CD4-positive, alpha-beta memory T cell (primary cell): ENCODE measurements at regions not wholly inside any gene's neighbourhood (a gene's known extent, or its start where the extent isn't known, plus 50 kb on each side); places are given as distances from the start of the nearest gene placed in this dataset.
A peak's percentile ranks its signal among the peaks of the same experiment; 100 is the strongest.

Experiments used
- CTCF ChIA-PET: fragments of 350-600 bp; sonication (Branson Sonifier 250); formaldehyde crosslinking; loops from one replicate; lab custom pipeline; 2021; ENCODE audit warnings: inconsistent platforms; ENCODE audit not compliant: partially characterized antibody; lab: Charles Lee
- POLR2A ChIA-PET: fragments of 350-600 bp; sonication (Branson Sonifier 250); formaldehyde crosslinking; loops from one replicate; lab custom pipeline; 2021; ENCODE audit not compliant: partially characterized antibody; lab: Charles Lee
- DNase-seq, 5 donors: peaks; one replicate each; pipeline versions ENCODE4 v3.0.0 to v3.0.0-alpha.2; 2020 to 2022; ENCODE audit warnings: mixed read lengths in 1 of 5
- H3K27ac ChIP-seq: one replicate; pipeline ENCODE4 v1.7.0; 2013; ENCODE audit warnings: low read depth, low read length
- H3K27me3 ChIP-seq: 2 replicates; pipeline ENCODE4 v1.7.0; 2013; ENCODE audit warnings: mild to moderate bottlenecking, low read length, moderate library complexity; ENCODE audit not compliant: insufficient read depth
- H3K36me3 ChIP-seq: 2 replicates; pipeline ENCODE4 v1.7.0; 2013; ENCODE audit warnings: mild to moderate bottlenecking, low read length, moderate library complexity; ENCODE audit not compliant: insufficient read depth
- H3K4me1 ChIP-seq: 2 replicates; pipeline ENCODE4 v1.7.0; 2013; ENCODE audit warnings: mild to moderate bottlenecking, low read length, moderate library complexity; ENCODE audit not compliant: insufficient read depth
- H3K4me3 ChIP-seq, 2 donors: one replicate each; pipeline ENCODE4 v1.7.0; 2013; ENCODE audit warnings: low read length in 2 of 2, mild to moderate bottlenecking in 1 of 2
- H3K9me3 ChIP-seq, 2 donors: one replicate each; pipeline ENCODE4 v1.7.0; 2013; ENCODE audit warnings: low read length in 2 of 2, control low read depth in 1 of 2; ENCODE audit not compliant: control insufficient read depth in 1 of 2
- H3K27ac Mint-ChIP-seq, 7 donors: one replicate each; pipeline ENCODE4 v1.8.0; 2020 to 2021; ENCODE audit warnings: mixed read lengths in 7 of 7, mild to moderate bottlenecking in 6 of 7, inconsistent platforms in 3 of 7, moderate library complexity in 3 of 7
- H3K27me3 Mint-ChIP-seq, 2 donors: one replicate each; pipeline ENCODE4 v1.8.0; 2020 to 2021; ENCODE audit warnings: mixed read lengths in 2 of 2
- H3K36me3 Mint-ChIP-seq, 2 donors: one replicate each; pipeline ENCODE4 v1.8.0; 2020 to 2021; ENCODE audit warnings: mixed read lengths in 2 of 2, inconsistent platforms in 1 of 2, mild to moderate bottlenecking in 1 of 2
- H3K4me1 Mint-ChIP-seq, 4 donors: one replicate each; pipeline ENCODE4 v1.8.0; 2020 to 2021; ENCODE audit warnings: mixed read lengths in 4 of 4, mild to moderate bottlenecking in 1 of 4
- H3K4me3 Mint-ChIP-seq, 8 donors: one replicate each; pipeline ENCODE4 v1.8.0; 2020 to 2021; ENCODE audit warnings: mixed read lengths in 8 of 8, mild to moderate bottlenecking in 7 of 8, moderate library complexity in 6 of 8, inconsistent platforms in 3 of 8
- H3K9me3 Mint-ChIP-seq, 8 donors: one replicate each; pipeline ENCODE4 v1.8.0; 2020 to 2021; ENCODE audit warnings: mixed read lengths in 8 of 8, mild to moderate bottlenecking in 5 of 8, inconsistent platforms in 3 of 8, moderate library complexity in 1 of 8
- intact Hi-C: fragments of 100-400 bp; cut with micrococcal nuclease; formaldehyde crosslinking; loops from one replicate; pipeline ENCODE4 v1.15.1; 2023

DNA sequence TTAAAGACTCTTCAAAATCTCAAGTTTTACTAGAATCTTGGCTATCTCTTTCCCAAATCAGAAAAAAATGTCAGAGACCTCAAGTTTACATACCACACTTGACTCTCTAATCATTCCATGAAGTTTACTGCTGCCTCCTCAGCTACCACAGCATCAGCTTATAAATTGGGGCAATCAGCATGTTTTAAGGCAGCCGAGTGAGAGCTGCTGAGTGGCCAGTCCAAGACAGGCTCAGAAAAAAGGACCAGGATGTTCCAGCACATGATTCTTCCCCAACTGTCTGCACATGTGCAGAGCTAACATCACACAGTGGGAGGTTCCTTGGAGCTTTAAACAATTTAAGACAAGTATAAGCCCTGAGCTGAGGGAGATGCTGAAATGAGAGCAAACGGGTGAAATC lies 140.6 kb upstream of the NUDT7 start:
- no peaks in the 10 kb centered on the region for H3K4me1 ChIP-seq
- no peaks in the 10 kb centered on the region for H3K9me3 Mint-ChIP-seq
- no peak overlapping the region for H3K27ac Mint-ChIP-seq
- no peaks in the 10 kb centered on the region for H3K4me1 Mint-ChIP-seq
- no peaks in the 10 kb centered on the region for H3K36me3 ChIP-seq
- no peak overlapping the region for H3K27ac ChIP-seq
- no peak overlapping the region for H3K4me3 ChIP-seq
- H3K9me3 ChIP-seq: no peaks in the 10 kb centered on the region
- no peak overlapping the region for H3K4me3 Mint-ChIP-seq
- no peaks in the 10 kb centered on the region for H3K27me3 ChIP-seq
- intact Hi-C loops: no loop called here
- no peak for DNase-seq
- H3K27me3 Mint-ChIP-seq: peaks cover 0 to 30% of the 10 kb centered on the region in 2 donors
- H3K36me3 Mint-ChIP-seq: no peaks in the 10 kb centered on the region
- ChIA-PET POLR2A (no interaction called here), CTCF (interaction anchor here (1.0 to 13.0 kb wide), 4 partner anchors 9 to 358 kb away, joined by 3 to 216 read pairs (median 23); no protein-coding TSS in a partner anchor)

DNA sequence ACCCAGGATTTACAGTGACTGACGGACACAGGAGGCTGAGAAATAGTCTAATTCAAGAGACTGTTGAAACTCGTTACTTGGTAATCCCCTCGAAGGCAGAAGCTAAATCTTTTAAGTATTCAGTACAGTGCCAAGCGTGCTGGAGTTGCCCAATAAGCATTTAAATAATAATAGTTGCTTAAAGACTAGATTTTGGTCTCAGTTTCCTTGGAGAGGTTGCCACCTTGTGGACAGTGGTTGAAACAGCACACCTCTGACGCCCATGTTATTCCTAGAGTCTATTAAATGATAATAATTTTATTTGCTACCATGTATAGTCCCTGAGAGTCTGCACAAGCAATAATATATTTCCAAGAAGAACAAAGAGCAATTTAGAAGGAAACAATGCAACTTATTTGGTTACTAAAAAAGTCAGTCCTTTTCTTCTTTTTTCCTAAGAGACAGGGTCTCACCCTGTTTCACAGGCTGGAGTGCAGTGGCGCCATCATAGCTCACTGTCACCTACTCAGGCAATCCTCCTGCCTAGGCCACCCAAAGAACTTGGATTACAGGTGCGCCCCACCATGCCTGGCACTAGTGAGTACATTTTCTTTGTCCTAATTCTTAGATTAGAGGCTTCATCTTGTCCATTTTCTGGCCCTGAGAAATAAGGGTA lies 138.0 kb upstream of the NUDT7 start:
- Histone ChIP-seq H3K4me1 (no peaks in the 10 kb centered on the region), H3K27me3 (no peaks in the 10 kb centered on the region), H3K36me3 (no peaks in the 10 kb centered on the region), H3K9me3 (no peaks in the 10 kb centered on the region), H3K4me3 (no peak overlapping the region), H3K27ac (no peak overlapping the region)
- Mint-ChIP-seq H3K27me3 (peaks cover 7 to 35% of the 10 kb centered on the region in 2 donors), H3K4me3 (no peak overlapping the region), H3K4me1 (no peaks in the 10 kb centered on the region), H3K36me3 (no peaks in the 10 kb centered on the region), H3K9me3 (no peaks in the 10 kb centered on the region), H3K27ac (no peak overlapping the region)
- intact Hi-C loops: loop anchor here (1.0 kb wide), 1 partner anchor 348 kb away; no protein-coding TSS in a partner anchor
- POLR2A ChIA-PET: no interaction called here
- CTCF ChIA-PET: interaction anchor here (1.0 to 13.0 kb wide), 10 partner anchors 11 to 442 kb away, joined by 3 to 216 read pairs (median 4); partner anchors contain the start of gene ADAMTS18
- peak in 4 of 5 donors; percentile 28 to 45 (median 34) for DNase-seq

DNA sequence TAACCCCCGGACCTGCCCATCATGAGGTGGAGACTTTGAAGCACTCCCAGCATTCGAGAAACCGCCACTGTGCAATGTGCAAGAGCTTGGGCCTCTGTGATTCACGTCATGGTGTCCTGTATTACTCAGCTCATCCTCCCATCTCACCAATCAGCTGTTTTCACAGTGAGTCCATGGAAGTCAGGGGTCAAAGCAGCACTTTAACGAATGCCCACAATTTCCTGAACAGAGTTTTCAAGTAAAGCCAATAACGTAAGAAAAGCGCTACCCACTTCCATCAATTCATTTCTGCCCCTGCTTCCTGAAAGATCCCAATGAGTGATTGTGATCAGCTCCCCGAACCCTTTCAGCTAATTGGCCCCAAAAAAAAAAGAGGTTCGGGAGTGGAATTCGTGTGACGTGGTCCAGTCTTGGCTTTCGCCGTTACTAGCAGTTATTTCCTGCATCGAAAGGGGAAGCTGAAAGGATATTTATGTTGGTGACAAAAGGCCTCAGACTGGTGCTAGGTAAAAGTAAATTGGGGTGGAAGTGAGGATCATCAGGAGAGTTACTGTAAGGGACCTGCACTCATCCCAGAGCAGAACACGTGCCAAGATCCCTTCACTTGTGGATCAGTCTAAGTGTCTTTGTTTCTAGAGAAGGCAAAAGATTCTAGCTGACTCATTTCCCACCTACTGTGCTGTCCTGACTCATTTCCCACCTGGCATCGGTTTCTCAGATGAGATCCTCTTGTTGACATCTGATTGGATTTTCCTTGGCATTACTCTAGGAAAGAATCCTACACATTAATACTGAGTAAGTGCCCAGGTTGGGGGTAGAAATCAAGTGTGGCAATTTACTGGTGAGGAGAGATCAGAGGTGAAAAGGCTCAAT lies 136.7 kb upstream of the NUDT7 start:
- H3K27me3 Mint-ChIP-seq: peaks cover 7 to 30% of the 10 kb centered on the region in 2 donors
- DNase-seq: no peak
- H3K4me3 Mint-ChIP-seq: no peak overlapping the region
- H3K9me3 Mint-ChIP-seq: no peaks in the 10 kb centered on the region
- Histone ChIP-seq H3K9me3 (no peaks in the 10 kb centered on the region), H3K27ac (no peak overlapping the region), H3K27me3 (no peaks in the 10 kb centered on the region), H3K4me1 (no peaks in the 10 kb centered on the region), H3K36me3 (no peaks in the 10 kb centered on the region), H3K4me3 (no peak overlapping the region)
- no peaks in the 10 kb centered on the region for H3K36me3 Mint-ChIP-seq
- ChIA-PET POLR2A (no interaction called here), CTCF (interaction anchor here (0.7 to 13.0 kb wide), 7 partner anchors 8 to 350 kb away, joined by 3 to 216 read pairs (median 7); no protein-coding TSS in a partner anchor)
- no peak overlapping the region for H3K27ac Mint-ChIP-seq
- no peaks in the 10 kb centered on the region for H3K4me1 Mint-ChIP-seq
- intact Hi-C loops: no loop called here

DNA sequence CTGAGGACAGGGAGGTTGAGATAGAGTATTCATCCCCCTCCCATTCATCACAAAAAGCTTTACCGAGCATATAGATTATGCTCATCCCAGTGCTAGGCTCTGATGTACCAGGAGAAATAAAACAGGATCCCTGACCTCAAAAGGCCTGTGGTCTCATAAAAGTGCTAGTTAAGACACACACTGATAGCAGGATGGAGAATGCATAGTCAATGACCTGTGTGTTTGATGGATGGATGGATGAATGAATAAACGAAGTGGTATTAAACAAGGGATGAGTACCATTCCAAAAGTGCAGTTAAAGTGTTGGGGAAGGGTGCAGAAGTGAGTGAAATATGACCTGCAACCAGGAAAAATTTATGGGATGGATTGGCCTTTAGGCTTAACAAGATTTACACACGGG lies 133.9 kb upstream of the NUDT7 start:
- intact Hi-C loops: no loop called here
- Histone ChIP-seq H3K36me3 (no peaks in the 10 kb centered on the region), H3K4me1 (no peaks in the 10 kb centered on the region), H3K27me3 (no peaks in the 10 kb centered on the region), H3K4me3 (no peak overlapping the region), H3K27ac (no peak overlapping the region), H3K9me3 (no peaks in the 10 kb centered on the region)
- Mint-ChIP-seq H3K9me3 (no peaks in the 10 kb centered on the region), H3K27ac (no peak overlapping the region), H3K4me3 (no peak overlapping the region), H3K4me1 (no peaks in the 10 kb centered on the region), H3K36me3 (no peaks in the 10 kb centered on the region), H3K27me3 (peaks cover 7 to 22% of the 10 kb centered on the region in 2 donors)
- CTCF ChIA-PET: interaction anchor here (0.9 to 13.0 kb wide), 2 partner anchors 10 to 352 kb away, joined by 3 to 216 read pairs; no protein-coding TSS in a partner anchor
- DNase-seq: no peak
- POLR2A ChIA-PET: no interaction called here

DNA sequence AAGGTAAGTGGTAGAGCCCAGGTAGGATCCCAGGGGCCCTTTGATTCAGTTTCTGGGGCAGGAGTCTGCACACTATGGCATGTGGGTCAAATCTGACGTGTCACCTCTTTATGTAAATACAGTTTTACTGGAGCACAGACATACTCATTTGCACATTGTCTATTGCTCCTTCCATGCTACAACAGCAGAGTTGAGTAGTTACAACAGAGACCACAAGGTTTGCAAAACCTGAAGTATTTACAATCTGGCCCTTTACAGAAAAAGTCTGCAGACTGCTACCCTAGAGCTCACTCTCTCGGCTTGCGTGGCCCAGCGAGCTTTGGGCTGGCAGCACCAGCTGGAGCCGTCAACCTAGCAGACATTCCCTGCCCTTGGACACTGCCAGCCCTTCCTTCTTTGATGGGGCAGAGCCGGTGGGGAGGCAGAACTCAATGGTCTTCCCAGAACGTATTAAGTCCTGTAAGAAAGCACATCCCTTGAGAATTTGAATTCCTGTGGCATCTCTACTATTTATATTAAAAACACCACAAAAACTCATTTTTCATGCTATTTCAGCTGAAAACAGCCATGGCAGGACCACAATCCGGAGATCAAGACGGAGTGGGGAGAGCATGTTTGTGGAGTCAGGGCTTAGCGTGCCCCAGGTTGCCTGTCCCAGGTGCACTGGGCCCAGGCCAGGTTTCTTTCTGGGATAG lies 133.1 kb upstream of the NUDT7 start:
- no peaks in the 10 kb centered on the region for H3K36me3 Mint-ChIP-seq
- H3K4me1 Mint-ChIP-seq: no peaks in the 10 kb centered on the region
- ChIA-PET CTCF (interaction anchor here (0.8 to 13.0 kb wide), 2 partner anchors 10 to 353 kb away, joined by 3 to 216 read pairs; no protein-coding TSS in a partner anchor), POLR2A (no interaction called here)
- no peak overlapping the region for H3K4me3 ChIP-seq
- no peak for DNase-seq
- intact Hi-C loops: no loop called here
- no peaks in the 10 kb centered on the region for H3K27me3 ChIP-seq
- H3K27me3 Mint-ChIP-seq: peaks cover 7 to 21% of the 10 kb centered on the region in 2 donors
- no peaks in the 10 kb centered on the region for H3K9me3 ChIP-seq
- H3K27ac ChIP-seq: no peak overlapping the region
- H3K4me1 ChIP-seq: no peaks in the 10 kb centered on the region
- H3K27ac Mint-ChIP-seq: no peak overlapping the region
- no peak overlapping the region for H3K4me3 Mint-ChIP-seq
- H3K9me3 Mint-ChIP-seq: no peaks in the 10 kb centered on the region
- no peaks in the 10 kb centered on the region for H3K36me3 ChIP-seq

DNA sequence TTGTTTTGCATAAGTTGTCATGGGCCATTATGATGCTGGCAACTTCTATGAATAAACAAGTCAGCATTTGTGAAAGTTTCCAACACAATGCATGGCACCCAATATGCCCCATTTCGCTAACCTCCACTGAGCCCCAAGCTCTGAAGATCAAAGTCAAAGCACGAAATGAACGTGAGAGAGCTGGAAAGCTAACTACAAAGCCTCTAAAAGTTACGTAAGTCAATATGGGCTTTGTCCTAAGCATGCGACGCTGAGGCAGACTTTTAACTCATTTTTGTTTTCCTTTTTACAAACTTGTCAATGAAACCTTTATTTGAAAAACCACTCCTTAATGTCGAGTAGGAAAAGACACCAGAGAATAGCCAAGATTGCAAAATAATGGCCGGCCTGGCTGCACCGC lies 131.6 kb upstream of the NUDT7 start:
- Mint-ChIP-seq H3K36me3 (no peaks in the 10 kb centered on the region), H3K27ac (no peak overlapping the region), H3K9me3 (no peaks in the 10 kb centered on the region), H3K4me1 (no peaks in the 10 kb centered on the region), H3K4me3 (no peak overlapping the region), H3K27me3 (peaks cover 7 to 16% of the 10 kb centered on the region in 2 donors)
- Histone ChIP-seq H3K4me3 (no peak overlapping the region), H3K27ac (no peak overlapping the region), H3K4me1 (no peaks in the 10 kb centered on the region), H3K27me3 (no peaks in the 10 kb centered on the region), H3K9me3 (no peaks in the 10 kb centered on the region), H3K36me3 (no peaks in the 10 kb centered on the region)
- no peak for DNase-seq
- CTCF ChIA-PET: interaction anchor here (1.1 to 13.0 kb wide), 2 partner anchors 10 to 355 kb away, joined by 3 to 216 read pairs; no protein-coding TSS in a partner anchor
- POLR2A ChIA-PET: no interaction called here
- intact Hi-C loops: no loop called here
